SK-N-MC (cell line): ENCODE measurements at regions not wholly inside any gene's neighbourhood (a gene's known extent, or its start where the extent isn't known, plus 50 kb on each side); places are given as distances from the start of the nearest gene placed in this dataset.

Source experiments
- EZH2 ChIP-seq: fragments of 200-600 bp; sonication (generic); IDR thresholded peaks from one replicate; pipeline ENCODE4 v1.6.1; 2017; ENCODE audit warnings: antibody characterized with exemption
- FOXP2 ChIP-seq: optimal IDR thresholded peaks from 2 replicates; pipeline ENCODE3; 2011; ENCODE audit warnings: mild to moderate bottlenecking, moderate library complexity; ENCODE audit not compliant: insufficient read depth; ENCODE audit errors: extremely low read length, control extremely low read depth
- POLR2AphosphoS5 ChIP-seq: IDR thresholded peaks from 2 replicates; pipeline ENCODE4 v1.6.1; 2012; ENCODE audit warnings: mild to moderate bottlenecking, low read depth, low read length, borderline replicate concordance

GRCh38 chr14:43338713-43339112 lies 1168.4 kb downstream of the FSCB start:
- TF ChIP-seq EZH2 (no peak), POLR2AphosphoS5 (no peak), FOXP2 (no peak)
